ENCODE measurements at regions not wholly inside any gene's neighbourhood (a gene's known extent, or its start where the extent isn't known, plus 50 kb on each side); places are given as distances from the start of the nearest gene placed in this dataset.

DNA sequence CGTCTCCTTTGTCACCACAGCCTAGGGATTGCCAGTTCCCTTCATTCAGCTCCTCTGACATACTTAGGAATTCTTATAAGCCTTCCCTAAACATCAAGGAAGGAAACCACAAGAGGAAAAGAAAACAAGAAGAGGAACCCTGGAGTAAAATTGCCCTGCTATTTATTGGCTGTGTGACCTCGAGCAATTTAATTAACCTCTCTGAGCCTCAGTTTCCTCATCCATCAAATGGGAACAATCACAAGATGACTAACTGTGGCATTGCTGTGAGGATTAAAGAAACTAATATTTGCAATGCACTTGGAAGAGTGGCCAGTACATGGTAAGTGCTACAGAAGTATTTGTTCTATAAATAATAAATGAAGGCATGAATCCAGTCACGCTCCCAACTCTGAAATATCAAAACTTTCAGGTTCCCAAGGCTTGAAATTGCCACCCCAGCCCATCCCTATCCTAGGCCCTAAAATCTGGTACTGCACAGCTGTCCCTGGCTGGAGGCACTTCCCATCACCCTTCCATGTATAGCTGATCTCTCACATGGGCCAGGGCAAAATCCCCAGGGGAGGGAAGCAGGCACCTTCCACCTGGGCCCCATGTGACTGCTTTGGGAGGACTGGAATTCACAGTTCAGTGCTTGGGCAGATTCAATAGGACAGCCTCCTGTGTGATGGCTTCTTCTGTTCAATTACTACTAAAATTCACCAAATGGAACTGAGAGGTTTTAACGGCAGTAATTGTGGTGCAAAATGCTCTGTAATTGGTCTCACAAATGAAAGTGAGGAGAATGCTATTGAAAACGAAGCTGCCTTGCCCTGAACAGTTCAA lies 78.0 kb upstream of the MAFB start:
- intact Hi-C loops (cut with micrococcal nuclease): no loop called here
- H3K9me2 ChIP-seq (replicated peaks; ENCODE audit: low read length): no peaks in the 10 kb centered on the region
- DNase-seq: no peak
- TF ChIP-seq, protein P1, sequence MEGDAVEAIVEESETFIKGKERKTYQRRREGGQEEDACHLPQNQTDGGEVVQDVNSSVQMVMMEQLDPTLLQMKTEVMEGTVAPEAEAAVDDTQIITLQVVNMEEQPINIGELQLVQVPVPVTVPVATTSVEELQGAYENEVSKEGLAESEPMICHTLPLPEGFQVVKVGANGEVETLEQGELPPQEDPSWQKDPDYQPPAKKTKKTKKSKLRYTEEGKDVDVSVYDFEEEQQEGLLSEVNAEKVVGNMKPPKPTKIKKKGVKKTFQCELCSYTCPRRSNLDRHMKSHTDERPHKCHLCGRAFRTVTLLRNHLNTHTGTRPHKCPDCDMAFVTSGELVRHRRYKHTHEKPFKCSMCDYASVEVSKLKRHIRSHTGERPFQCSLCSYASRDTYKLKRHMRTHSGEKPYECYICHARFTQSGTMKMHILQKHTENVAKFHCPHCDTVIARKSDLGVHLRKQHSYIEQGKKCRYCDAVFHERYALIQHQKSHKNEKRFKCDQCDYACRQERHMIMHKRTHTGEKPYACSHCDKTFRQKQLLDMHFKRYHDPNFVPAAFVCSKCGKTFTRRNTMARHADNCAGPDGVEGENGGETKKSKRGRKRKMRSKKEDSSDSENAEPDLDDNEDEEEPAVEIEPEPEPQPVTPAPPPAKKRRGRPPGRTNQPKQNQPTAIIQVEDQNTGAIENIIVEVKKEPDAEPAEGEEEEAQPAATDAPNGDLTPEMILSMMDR (conservative IDR thresholded peaks at IDR 0.05; ENCODE audit: low read depth, low read length): no peak
- no peak for TF ChIP-seq EZH2phosphoT487 (IDR thresholded peaks at IDR 0.05; ENCODE audit: borderline replicate concordance, low read length)
- TF ChIP-seq EZH2 (IDR thresholded peaks at IDR 0.05; ENCODE audit: low read length, unreplicated experiment): no peak
- no peaks in the 10 kb centered on the region for H4K20me1 ChIP-seq (ENCODE audit: low read length)
- H3K36me3 ChIP-seq (ENCODE audit: low read depth, low read length): no peaks in the 10 kb centered on the region
- H3K4me1 ChIP-seq (ENCODE audit: insufficient read depth, low read length): no peaks in the 10 kb centered on the region
- no peak overlapping the region for H3K4me2 ChIP-seq (ENCODE audit: low read length)
- ATAC-seq: no peak
- H3K4me3 ChIP-seq (ENCODE audit: low read length): no peak overlapping the region
- no peak overlapping the region for H3K9ac ChIP-seq (ENCODE audit: low read length)
- ChIA-PET CTCF (no interaction called here), POLR2A (ENCODE audit: unreplicated experiment) (no interaction called here)
- no TSS peak for BruUV-seq (replicated peaks)
- no peak overlapping the region for H3K27ac ChIP-seq (ENCODE audit: low read length)
- H3K27me3 ChIP-seq (ENCODE audit: low read length): peaks cover 62% of the 10 kb centered on the region
- H3K79me2 ChIP-seq (ENCODE audit: low read length): no peaks in the 10 kb centered on the region
- no peaks in the 10 kb centered on the region for H3K9me3 ChIP-seq (ENCODE audit: low read length)
- no peak overlapping the region for H2AFZ ChIP-seq (ENCODE audit: low read length)
- no peaks in the 10 kb centered on the region for H3F3A ChIP-seq (ENCODE audit: low read length, unreplicated experiment)

DNA sequence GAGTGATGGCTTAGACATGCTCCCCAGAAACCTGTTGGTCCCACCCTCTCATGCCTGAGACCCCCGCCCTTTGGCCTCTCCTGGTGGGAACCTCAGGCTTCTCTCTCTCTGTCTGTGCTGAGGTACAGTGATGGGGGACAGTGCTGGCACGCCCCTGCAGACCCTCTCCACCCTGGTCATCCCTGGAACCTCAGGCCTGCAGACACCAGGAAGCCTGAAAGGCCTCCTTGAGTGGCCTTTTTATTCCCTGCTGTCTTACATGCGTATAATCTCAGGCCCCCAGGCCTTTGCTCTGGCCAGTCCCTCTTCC lies 78.5 kb upstream of the MAFB start:
- DNase-seq (no peak), ATAC-seq (no peak)
- no TSS peak for BruUV-seq (replicated peaks)
- Histone ChIP-seq H4K20me1 (ENCODE audit: low read length) (no peaks in the 10 kb centered on the region), H3K27ac (ENCODE audit: low read length) (no peak overlapping the region), H2AFZ (ENCODE audit: low read length) (no peak overlapping the region), H3K4me2 (ENCODE audit: low read length) (no peak overlapping the region), H3K4me3 (ENCODE audit: low read length) (no peak overlapping the region), H3K27me3 (ENCODE audit: low read length) (peaks cover 62% of the 10 kb centered on the region), H3K4me1 (ENCODE audit: insufficient read depth, low read length) (no peaks in the 10 kb centered on the region), H3F3A (ENCODE audit: low read length, unreplicated experiment) (no peaks in the 10 kb centered on the region), H3K9me2 (replicated peaks; ENCODE audit: low read length) (no peaks in the 10 kb centered on the region), H3K9me3 (ENCODE audit: low read length) (no peaks in the 10 kb centered on the region), H3K36me3 (ENCODE audit: low read depth, low read length) (no peaks in the 10 kb centered on the region), H3K79me2 (ENCODE audit: low read length) (no peaks in the 10 kb centered on the region), H3K9ac (ENCODE audit: low read length) (no peak overlapping the region)
- POLR2A ChIA-PET (ENCODE audit: unreplicated experiment): no interaction called here
- CTCF ChIA-PET: no interaction called here
- TF ChIP-seq EZH2phosphoT487 (IDR thresholded peaks at IDR 0.05; ENCODE audit: borderline replicate concordance, low read length) (no peak), EZH2 (IDR thresholded peaks at IDR 0.05; ENCODE audit: low read length, unreplicated experiment) (no peak)
- TF ChIP-seq, protein P1 (conservative IDR thresholded peaks at IDR 0.05; ENCODE audit: low read depth, low read length): no peak
- intact Hi-C loops (cut with micrococcal nuclease): no loop called here

DNA sequence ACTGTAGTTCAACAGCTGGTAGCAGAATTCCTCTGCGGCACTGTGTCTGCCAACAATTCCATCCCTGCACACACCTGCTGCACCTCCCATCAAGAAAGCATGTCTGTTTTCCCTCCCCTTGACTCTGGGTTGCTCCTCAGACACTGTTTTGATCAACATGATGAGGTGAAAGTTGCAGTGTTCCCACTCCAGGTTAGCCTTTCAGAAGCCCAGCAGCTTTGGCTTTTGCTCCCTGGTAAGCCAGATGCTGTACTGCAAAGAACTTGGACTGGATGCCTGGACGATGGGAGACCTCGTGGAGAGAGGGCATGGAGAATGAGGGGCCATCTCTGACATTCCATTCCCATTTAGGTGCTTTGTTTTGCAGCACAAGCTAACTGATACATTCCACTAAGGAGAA lies 79.1 kb upstream of the MAFB start:
- intact Hi-C loops (cut with micrococcal nuclease): no loop called here
- H3K4me3 ChIP-seq (ENCODE audit: low read length): no peak overlapping the region
- no peaks in the 10 kb centered on the region for H3K79me2 ChIP-seq (ENCODE audit: low read length)
- ChIA-PET CTCF (no interaction called here), POLR2A (ENCODE audit: unreplicated experiment) (no interaction called here)
- no peak overlapping the region for H3K27ac ChIP-seq (ENCODE audit: low read length)
- no peaks in the 10 kb centered on the region for H3K36me3 ChIP-seq (ENCODE audit: low read depth, low read length)
- no peaks in the 10 kb centered on the region for H4K20me1 ChIP-seq (ENCODE audit: low read length)
- TF ChIP-seq EZH2 (IDR thresholded peaks at IDR 0.05; ENCODE audit: low read length, unreplicated experiment) (no peak), EZH2phosphoT487 (IDR thresholded peaks at IDR 0.05; ENCODE audit: borderline replicate concordance, low read length) (no peak)
- TF ChIP-seq, protein P1 (conservative IDR thresholded peaks at IDR 0.05; ENCODE audit: low read depth, low read length): no peak
- no peak overlapping the region for H2AFZ ChIP-seq (ENCODE audit: low read length)
- DNase-seq (no peak), ATAC-seq (no peak)
- H3K9me3 ChIP-seq (ENCODE audit: low read length): no peaks in the 10 kb centered on the region
- no peaks in the 10 kb centered on the region for H3F3A ChIP-seq (ENCODE audit: low read length, unreplicated experiment)
- H3K27me3 ChIP-seq (ENCODE audit: low read length): peaks cover 58% of the 10 kb centered on the region
- no peaks in the 10 kb centered on the region for H3K4me1 ChIP-seq (ENCODE audit: insufficient read depth, low read length)
- no peak overlapping the region for H3K9ac ChIP-seq (ENCODE audit: low read length)
- H3K4me2 ChIP-seq (ENCODE audit: low read length): no peak overlapping the region
- H3K9me2 ChIP-seq (replicated peaks; ENCODE audit: low read length): no peaks in the 10 kb centered on the region
- BruUV-seq (replicated peaks): no TSS peak
